HepG2 (cell line): ENCODE measurements at regions not wholly inside any gene's neighbourhood (a gene's known extent, or its start where the extent isn't known, plus 50 kb on each side); places are given as distances from the start of the nearest gene placed in this dataset.

ENCODE experiments used
- ATAC-seq: fragments of 200-7000 bp; cut with Tn5 transposase; 3 replicates; pipeline ENCODE4 v1.9.1; 2020; ENCODE audit warnings: mild to moderate bottlenecking, moderate library complexity
- BruUV-seq: library from RNA; stranded (reverse); fragments of 400-500 nt; replicated peaks from 2 replicates; lab custom pipeline; 2021; lab: Mats Ljungman, UMichigan
- CTCF ChIA-PET: fragments of 300-600 bp; formaldehyde crosslinking; extraction: SDS; loops from one replicate; lab custom pipeline; 2021; ENCODE audit warnings: low total read pairs, inconsistent platforms, low intra/inter-chr PET ratio; lab: Yijun Ruan, JAX
- POLR2A ChIA-PET: fragments of 350-600 bp; sonication (Branson Sonifier 250); formaldehyde crosslinking; loops from one replicate; lab custom pipeline; 2020; ENCODE audit warnings: antibody characterized with exemption, inconsistent platforms; lab: Yijun Ruan, JAX
- DNase-seq: peaks from one replicate; pipeline ENCODE4 v3.0.0-alpha.2; 2015; ENCODE audit warnings: low spot score
- FAIRE-seq: peaks from 3 replicates; lab custom pipeline; 2011; peaks lifted over from hg19 to GRCh38; lab: Jason Lieb, UNC
- H2AFZ ChIP-seq: one replicate; pipeline ENCODE4 v1.6.1; 2011; ENCODE audit warnings: low read length, inconsistent platforms
- H3K27ac ChIP-seq: fragments of 300-600 bp; 3 replicates; pipeline ENCODE4 v1.8.0; 2011; ENCODE audit warnings: mixed run types, mild to moderate bottlenecking, mixed read lengths, low read length, inconsistent platforms; ENCODE audit not compliant: insufficient read depth; ENCODE audit errors: extremely low read length
- H3K27me3 ChIP-seq, 2 experiments: fragments of 200-600 bp in 1 of 2; 2 replicates in 1 of 2; 3 replicates in 1 of 2; pipeline versions ENCODE4 v1.6.0 to v1.8.0; 2011; ENCODE audit warnings: low read length in 2 of 2, mild to moderate bottlenecking in 2 of 2, moderate library complexity in 2 of 2, inconsistent platforms in 1 of 2; ENCODE audit not compliant: insufficient read depth in 2 of 2, control insufficient read depth in 1 of 2
- H3K36me3 ChIP-seq, 2 experiments: fragments of 200-600 bp in 1 of 2; replicated peaks in 1 of 2; 2 replicates in 1 of 2; 3 replicates in 1 of 2; pipeline versions ENCODE4 v1.5.1 to v1.8.0; 2011; ENCODE audit warnings: low read length in 2 of 2, inconsistent platforms in 1 of 2; ENCODE audit not compliant: insufficient read depth in 2 of 2, control insufficient read depth in 1 of 2
- H3K4me1 ChIP-seq: 2 replicates; pipeline ENCODE4 v1.5.1; 2012; ENCODE audit warnings: low read length, inconsistent platforms; ENCODE audit not compliant: insufficient read depth
- H3K4me2 ChIP-seq: 2 replicates; pipeline ENCODE4 v1.6.0; 2011; ENCODE audit warnings: low read depth, low read length, inconsistent platforms
- H3K4me3 ChIP-seq, 3 experiments: fragments of 200-600 bp in 1 of 3; sonication (generic), shearing (Covaris generic) in 1 of 3; replicated peaks in 1 of 3; 2 replicates each; pipeline ENCODE4 v1.5.1; 2011 to 2016; ENCODE audit warnings: low read length in 3 of 3, inconsistent platforms in 2 of 3, low read depth in 2 of 3, mild to moderate bottlenecking in 2 of 3, control low read depth in 1 of 3, mixed read lengths in 1 of 3; ENCODE audit not compliant: insufficient read depth in 1 of 3
- H3K79me2 ChIP-seq: one replicate; pipeline ENCODE4 v1.6.1; 2011; ENCODE audit warnings: low read length, inconsistent platforms; ENCODE audit not compliant: insufficient read depth
- H3K9ac ChIP-seq: 2 replicates; pipeline ENCODE4 v1.6.0; 2011; ENCODE audit warnings: mild to moderate bottlenecking, low read depth, low read length, inconsistent platforms; ENCODE audit not compliant: insufficient read depth
- H3K9me3 ChIP-seq: 2 replicates; pipeline ENCODE4 v1.5.1; 2012; ENCODE audit warnings: mild to moderate bottlenecking, low read length
- H4K20me1 ChIP-seq: 2 replicates; pipeline ENCODE4 v1.6.0; 2011; ENCODE audit warnings: inconsistent platforms, mild to moderate bottlenecking, low read length, moderate library complexity; ENCODE audit not compliant: insufficient read depth
- AHR ChIP-seq: IDR thresholded peaks from 2 replicates; pipeline ENCODE4 v1.6.1; 2018; ENCODE audit warnings: missing genetic modification reagents, missing compliant biosample characterization
- HMG20A ChIP-seq: IDR thresholded peaks from 2 replicates; pipeline ENCODE4 v1.6.1; 2016; ENCODE audit warnings: borderline replicate concordance
- HNF4G ChIP-seq, 2 experiments: sonication (generic) in 1 of 2; formaldehyde crosslinking in 1 of 2; IDR thresholded peaks; 2 replicates each; pipeline versions ENCODE4 v1.4.0 to v1.6.1; 2011 to 2020; ENCODE audit warnings: borderline replicate concordance in 2 of 2, low read depth in 2 of 2, mild to moderate bottlenecking in 2 of 2, low read length in 1 of 2, missing genetic modification reagents in 1 of 2, moderate library complexity in 1 of 2
- HNRNPUL1 ChIP-seq: fragments of 200-400 bp; formaldehyde crosslinking; IDR thresholded peaks from 2 replicates; pipeline ENCODE4 v1.6.1; 2017; ENCODE audit warnings: low read depth, mild to moderate bottlenecking, low read length, moderate library complexity
- MEIS1 ChIP-seq: sonication (generic); formaldehyde crosslinking; IDR thresholded peaks from 2 replicates; pipeline ENCODE4 v1.9.0; 2021; ENCODE audit warnings: mild to moderate bottlenecking, missing genetic modification reagents, moderate library complexity, borderline replicate concordance
- SIN3B ChIP-seq: fragments of 150-350 bp; IDR thresholded peaks from 2 replicates; pipeline ENCODE4 v1.6.1; 2014; ENCODE audit warnings: low read length
- ZNF331 ChIP-seq: sonication (generic); formaldehyde crosslinking; IDR thresholded peaks from 2 replicates; pipeline ENCODE4 v1.4.0; 2020; ENCODE audit warnings: missing genetic modification reagents
- WGBS: methylation state at CpG from one replicate; pipeline ENCODE4 v1.1.6; 2017; ENCODE audit warnings: low lambda C conversion rate; 5-methylcytosine and 5-hydroxymethylcytosine counted together
- in situ Hi-C: cut with HindIII; loops from 2 replicates; pipeline ENCODE4 v1.10.0; 2017; ENCODE audit warnings: low pct_unique_long_range_greater_than_20kb; ENCODE audit not compliant: extremely low pct_ligation_motif_present
- intact Hi-C: fragments of 100-400 bp; cut with micrococcal nuclease; formaldehyde crosslinking; loops from one replicate; pipeline ENCODE4 v1.10.0; 2022; ENCODE audit not compliant: unreplicated experiment
- TF ChIP-seq, protein P1 (sequence below): sonication (generic); formaldehyde crosslinking; IDR thresholded peaks from 2 replicates; pipeline ENCODE4 v1.8.0; 2022; ENCODE audit warnings: low read depth, missing genetic modification reagents
- TF ChIP-seq, protein P2 (sequence below): sonication (generic); formaldehyde crosslinking; IDR thresholded peaks from 2 replicates; pipeline ENCODE4 v1.5.0; 2020; ENCODE audit warnings: missing genetic modification reagents
- TF ChIP-seq, protein P3 (sequence below): sonication (generic); formaldehyde crosslinking; IDR thresholded peaks from 2 replicates; pipeline ENCODE4 v1.4.0; 2020; ENCODE audit warnings: missing genetic modification reagents, borderline replicate concordance

DNA sequence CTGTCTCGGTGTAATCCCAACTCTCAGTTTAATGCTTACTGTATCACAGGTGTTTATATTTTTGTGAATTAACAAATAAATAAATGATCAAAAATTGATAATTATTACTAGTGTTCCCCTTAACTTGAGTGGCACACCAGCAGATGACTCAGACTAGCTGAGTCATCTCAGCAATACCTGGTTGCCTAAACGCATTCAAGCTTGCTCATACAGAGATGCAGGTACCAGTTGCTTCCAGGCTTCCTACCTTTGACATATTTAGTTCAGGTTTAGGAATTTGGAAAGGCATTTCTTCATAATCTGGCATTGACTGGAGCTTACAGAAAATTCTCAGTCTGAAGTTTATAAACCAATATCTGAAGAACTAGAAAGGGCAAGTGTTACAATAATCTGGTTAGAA is 78.9 kb upstream of the LMO4 start:
- TF ChIP-seq, protein P1, sequence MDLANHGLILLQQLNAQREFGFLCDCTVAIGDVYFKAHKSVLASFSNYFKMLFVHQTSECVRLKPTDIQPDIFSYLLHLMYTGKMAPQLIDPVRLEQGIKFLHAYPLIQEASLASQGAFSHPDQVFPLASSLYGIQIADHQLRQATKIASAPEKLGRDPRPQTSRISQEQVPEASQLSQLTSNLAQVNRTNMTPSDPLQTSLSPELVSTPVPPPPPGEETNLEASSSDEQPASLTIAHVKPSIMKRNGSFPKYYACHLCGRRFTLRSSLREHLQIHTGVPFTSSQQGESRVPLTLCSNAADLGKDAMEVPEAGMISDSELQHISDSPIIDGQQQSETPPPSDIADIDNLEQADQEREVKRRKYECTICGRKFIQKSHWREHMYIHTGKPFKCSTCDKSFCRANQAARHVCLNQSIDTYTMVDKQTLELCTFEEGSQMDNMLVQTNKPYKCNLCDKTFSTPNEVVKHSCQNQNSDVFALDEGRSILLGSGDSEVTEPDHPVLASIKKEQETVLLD = no peak
- TF ChIP-seq AHR (no peak), ZNF331 (CRISPR knock-in tag) (no peak), HMG20A (CRISPR knock-in tag) (no peak), HNF4G (IDR thresholded peaks at IDR 0.05; ENCODE audit: borderline replicate concordance, low read depth, low read length) (no peak), HNF4G (CRISPR knock-in tag; IDR thresholded peaks at IDR 0.05; ENCODE audit: borderline replicate concordance, low read depth) (no peak), HNRNPUL1 (no peak), MEIS1 (CRISPR knock-in tag) (no peak), SIN3B (no peak)
- TF ChIP-seq, protein P2, sequence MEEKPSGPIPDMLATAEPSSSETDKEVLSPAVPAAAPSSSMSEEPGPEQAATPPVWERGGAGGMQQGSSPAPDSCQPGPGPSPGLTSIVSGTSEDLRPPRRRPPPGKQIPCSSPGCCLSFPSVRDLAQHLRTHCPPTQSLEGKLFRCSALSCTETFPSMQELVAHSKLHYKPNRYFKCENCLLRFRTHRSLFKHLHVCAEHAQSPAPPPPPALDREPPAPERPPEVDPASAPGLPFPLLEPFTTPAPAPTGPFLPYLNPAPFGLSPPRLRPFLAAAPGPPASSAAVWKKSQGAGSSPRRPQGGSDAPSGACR (CRISPR knock-in tag) = no peak
- TF ChIP-seq, protein P3, sequence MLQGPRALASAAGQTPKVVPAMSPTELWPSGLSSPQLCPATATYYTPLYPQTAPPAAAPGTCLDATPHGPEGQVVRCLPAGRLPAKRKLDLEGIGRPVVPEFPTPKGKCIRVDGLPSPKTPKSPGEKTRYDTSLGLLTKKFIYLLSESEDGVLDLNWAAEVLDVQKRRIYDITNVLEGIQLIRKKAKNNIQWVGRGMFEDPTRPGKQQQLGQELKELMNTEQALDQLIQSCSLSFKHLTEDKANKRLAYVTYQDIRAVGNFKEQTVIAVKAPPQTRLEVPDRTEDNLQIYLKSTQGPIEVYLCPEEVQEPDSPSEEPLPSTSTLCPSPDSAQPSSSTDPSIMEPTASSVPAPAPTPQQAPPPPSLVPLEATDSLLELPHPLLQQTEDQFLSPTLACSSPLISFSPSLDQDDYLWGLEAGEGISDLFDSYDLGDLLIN (CRISPR knock-in tag) = no peak
- no peaks in the 10 kb centered on the region for H3K27me3 ChIP-seq
- H3K4me2 ChIP-seq = no peak overlapping the region
- intact Hi-C loops (no loop called here), in situ Hi-C loops (no loop called here)
- H3K27ac ChIP-seq = no peak overlapping the region
- 39% methylated on average over 2 of the region's 2 CpGs for WGBS
- no peak overlapping the region for H2AFZ ChIP-seq
- no peaks in the 10 kb centered on the region for H3K79me2 ChIP-seq
- no TSS peak for BruUV-seq
- no peaks in the 10 kb centered on the region for H3K4me1 ChIP-seq
- no peak for FAIRE-seq
- no peaks in the 10 kb centered on the region for H4K20me1 ChIP-seq
- H3K4me3 ChIP-seq = no peak overlapping the region
- DNase-seq = no peak
- ChIA-PET POLR2A (no interaction called here), CTCF (no interaction called here)
- H3K9me3 ChIP-seq = no peaks in the 10 kb centered on the region
- no peak overlapping the region for H3K9ac ChIP-seq
- no peaks in the 10 kb centered on the region for H3K36me3 ChIP-seq
- ATAC-seq = no peak
